ENCODE measurements at regions not wholly inside any gene's neighbourhood (a gene's known extent, or its start where the extent isn't known, plus 50 kb on each side); places are given as distances from the start of the nearest gene placed in this dataset.

DNA sequence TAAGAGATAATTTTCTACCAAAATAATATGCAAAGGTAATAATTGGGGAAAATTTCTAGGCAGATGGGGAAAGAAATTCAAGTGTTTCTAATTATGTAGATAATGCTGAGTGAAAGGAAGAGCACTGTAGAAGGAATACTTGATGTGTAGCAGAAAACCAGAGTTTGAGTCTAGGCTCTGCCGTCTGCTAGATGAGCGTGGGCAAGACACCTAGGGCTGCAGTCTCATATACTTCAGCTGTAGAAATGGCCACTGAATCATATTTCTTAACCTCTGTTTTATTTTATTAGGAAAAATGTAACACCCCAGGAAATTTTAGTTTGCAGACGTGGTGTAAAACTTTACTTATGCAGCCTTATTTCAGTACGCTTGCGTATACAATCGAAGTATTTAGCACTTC lies 59.8 kb upstream of the SLC38A2 start:
- intact Hi-C loops (cut with micrococcal nuclease): no loop called here
- H3K9me3 Mint-ChIP-seq: peaks cover 17% of the 10 kb centered on the region
- no peak overlapping the region for H3K4me3 Mint-ChIP-seq
- H3K27ac Mint-ChIP-seq: no peak overlapping the region
- H3K4me1 Mint-ChIP-seq: peaks cover 26% of the 10 kb centered on the region
- no peak for DNase-seq
- H3K36me3 Mint-ChIP-seq (ENCODE audit: low read depth): peaks cover 15% of the 10 kb centered on the region
- H3K27me3 Mint-ChIP-seq: peaks cover 2% of the 10 kb centered on the region

DNA sequence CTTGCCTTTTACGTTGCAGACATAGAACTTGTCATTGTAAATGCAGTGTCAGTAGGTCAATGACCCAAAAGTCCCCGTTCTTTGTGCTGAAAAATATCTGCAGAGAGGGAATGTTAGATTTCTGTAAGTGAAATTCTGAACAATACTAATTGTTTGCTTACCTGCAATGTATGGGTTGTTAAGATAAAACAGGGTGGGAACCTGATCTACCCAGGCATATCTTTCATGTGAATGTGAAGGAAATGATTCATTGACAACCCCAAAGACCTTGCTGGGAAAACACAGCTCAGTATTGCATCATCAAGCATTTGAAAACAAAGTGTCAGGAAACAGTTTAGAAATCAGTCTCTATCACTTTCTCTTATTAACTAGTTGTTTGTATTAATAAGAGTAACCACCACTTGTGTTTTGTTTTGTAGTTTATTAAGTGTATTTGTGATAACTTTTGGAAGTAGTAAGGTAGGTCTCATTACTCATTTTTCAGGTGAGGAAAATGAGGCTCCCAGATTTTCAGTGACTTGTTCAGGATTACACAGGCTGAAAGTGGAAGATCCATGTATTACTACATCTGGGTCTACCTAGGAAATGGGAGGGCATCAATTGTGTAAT lies 57.9 kb upstream of the SLC38A2 start:
- no peaks in the 10 kb centered on the region for H3K27me3 Mint-ChIP-seq

More for the DNA sequence above, 57.9 kb upstream of the SLC38A2 start:
- DNase-seq: peak; percentile 76
- intact Hi-C loops (cut with micrococcal nuclease): loop anchor here (2.0 kb wide), 1 partner anchor 18 kb away; no protein-coding TSS in a partner anchor
- Mint-ChIP-seq H3K27ac (peak overlapping the region; percentile 78), H3K4me1 (peaks cover 26% of the 10 kb centered on the region), H3K9me3 (peaks cover 17% of the 10 kb centered on the region), H3K4me3 (peak overlapping the region; percentile 55), H3K36me3 (ENCODE audit: low read depth) (peaks cover 17% of the 10 kb centered on the region)

Measured in activated CD4-positive, alpha-beta T cell treated with anti-CD3 and anti-CD28 coated beads, Interleukin-2, amount 10 ng/mL, durations not matched to agents 24 days and 14 days (primary cell).